BE2C (cell line): ENCODE measurements at regions not wholly inside any gene's neighbourhood (a gene's known extent, or its start where the extent isn't known, plus 50 kb on each side); places are given as distances from the start of the nearest gene placed in this dataset.

ENCODE experiments used
- DNase-seq: peaks from one replicate; pipeline ENCODE4 v3.0.0-alpha.2; 2020
- H3K27me3 ChIP-seq: fragments of 250-450 bp; sonication (Bioruptor Pico); 2 replicates; pipeline ENCODE4 v1.5.1; 2020; ENCODE audit warnings: mild to moderate bottlenecking
- H3K36me3 ChIP-seq: fragments of 250-450 bp; sonication (Bioruptor Pico); 2 replicates; pipeline ENCODE4 v1.5.1; 2020; ENCODE audit warnings: mild to moderate bottlenecking
- H3K4me1 ChIP-seq: fragments of 250-450 bp; sonication (Bioruptor Pico); 2 replicates; pipeline ENCODE4 v1.5.1; 2020
- H3K4me3 ChIP-seq: 2 replicates; pipeline ENCODE4 v1.5.1; 2011; ENCODE audit warnings: low read depth, low read length
- H3K9me3 ChIP-seq: fragments of 250-450 bp; sonication (Bioruptor Pico); 2 replicates; pipeline ENCODE4 v1.5.1; 2020
- CTCF ChIP-seq: IDR thresholded peaks from 2 replicates; pipeline ENCODE4 v1.5.1; 2012; ENCODE audit warnings: mild to moderate bottlenecking, low read depth, low read length

DNA sequence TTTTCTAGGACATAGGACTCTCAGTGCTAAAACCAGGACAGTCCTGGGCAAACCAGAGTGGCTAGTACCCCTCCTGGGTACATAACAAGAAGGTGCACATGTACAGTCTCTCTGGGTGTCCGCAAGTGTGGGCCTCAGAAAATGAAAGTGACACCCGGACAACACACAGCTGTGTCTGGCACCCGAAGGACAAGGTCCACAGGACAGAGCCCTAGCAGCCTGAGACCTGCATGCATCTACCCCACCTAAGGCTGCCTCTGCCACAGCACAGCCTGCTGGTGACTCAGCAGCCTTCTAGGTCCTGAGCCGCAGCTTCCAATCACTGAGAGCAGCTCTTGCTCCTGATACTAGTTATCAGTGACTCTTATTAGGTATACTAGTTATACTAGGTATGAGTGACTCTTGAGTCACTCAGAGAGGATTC is 784.1 kb upstream of the TBX3 start:
- DNase-seq: peak; percentile 55
- H3K4me1 ChIP-seq: peaks cover 4% of the 10 kb centered on the region; the same call in 1 of the 2 replicates
- no peaks in the 10 kb centered on the region for H3K36me3 ChIP-seq
- no peak overlapping the region for H3K4me3 ChIP-seq
- TF ChIP-seq CTCF: peak; percentile 69
- no peaks in the 10 kb centered on the region for H3K27me3 ChIP-seq
- H3K9me3 ChIP-seq: no peaks in the 10 kb centered on the region

- Histone ChIP-seq H3K9me3 (no peaks in the 10 kb centered on the region), H3K36me3 (no peaks in the 10 kb centered on the region), H3K27me3 (no peaks in the 10 kb centered on the region), H3K4me1 (peaks cover 4% of the 10 kb centered on the region; the same call in 1 of the 2 replicates), H3K4me3 (no peak overlapping the region)
- DNase-seq: no peak
- TF ChIP-seq CTCF: no peak
Measured at GRCh38 chr12:115467531-115467930, 783.6 kb upstream of the TBX3 start.

- TF ChIP-seq CTCF: no peak
- Histone ChIP-seq H3K36me3 (no peaks in the 10 kb centered on the region), H3K4me3 (no peak overlapping the region), H3K9me3 (no peaks in the 10 kb centered on the region), H3K27me3 (no peaks in the 10 kb centered on the region), H3K4me1 (peaks cover 4% of the 10 kb centered on the region; the same call in 1 of the 2 replicates)
- no peak for DNase-seq
Measured at GRCh38 chr12:115466076-115466475, 782.1 kb upstream of the TBX3 start.

- H3K4me1 ChIP-seq: peaks cover 4% of the 10 kb centered on the region; the same call in 1 of the 2 replicates
- no peaks in the 10 kb centered on the region for H3K36me3 ChIP-seq
- no peak for TF ChIP-seq CTCF
- no peaks in the 10 kb centered on the region for H3K9me3 ChIP-seq
- no peak overlapping the region for H3K4me3 ChIP-seq
- H3K27me3 ChIP-seq: no peaks in the 10 kb centered on the region
- no peak for DNase-seq
Measured at GRCh38 chr12:115464661-115465060, 780.7 kb upstream of the TBX3 start.

DNA sequence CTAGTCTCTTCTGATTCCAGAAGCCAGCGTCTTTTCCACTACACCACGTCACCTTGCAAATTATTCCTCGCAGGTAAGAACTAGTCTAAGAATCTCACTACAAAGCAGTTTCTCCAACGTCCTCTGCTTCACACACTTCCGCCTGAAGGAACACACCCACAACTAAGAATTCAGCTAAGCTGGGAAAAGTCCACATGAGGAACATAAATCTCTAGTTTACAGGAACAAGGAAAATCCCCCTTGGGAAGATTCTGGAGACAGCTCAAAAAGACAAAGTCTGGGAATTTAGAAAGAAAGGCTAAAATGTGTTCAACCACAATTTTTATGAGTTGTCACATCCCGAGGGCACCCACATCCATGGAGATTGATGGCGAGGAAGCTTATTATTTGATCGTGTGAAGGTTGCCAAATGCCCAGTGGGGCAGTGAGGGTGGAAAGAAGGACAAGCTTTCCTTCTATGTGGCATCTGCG is 780.2 kb upstream of the TBX3 start:
- Histone ChIP-seq H3K27me3 (no peaks in the 10 kb centered on the region), H3K36me3 (no peaks in the 10 kb centered on the region), H3K9me3 (no peaks in the 10 kb centered on the region), H3K4me1 (peaks cover 4% of the 10 kb centered on the region; the same call in 1 of the 2 replicates), H3K4me3 (no peak overlapping the region)
- no peak for TF ChIP-seq CTCF
- DNase-seq: no peak

DNA sequence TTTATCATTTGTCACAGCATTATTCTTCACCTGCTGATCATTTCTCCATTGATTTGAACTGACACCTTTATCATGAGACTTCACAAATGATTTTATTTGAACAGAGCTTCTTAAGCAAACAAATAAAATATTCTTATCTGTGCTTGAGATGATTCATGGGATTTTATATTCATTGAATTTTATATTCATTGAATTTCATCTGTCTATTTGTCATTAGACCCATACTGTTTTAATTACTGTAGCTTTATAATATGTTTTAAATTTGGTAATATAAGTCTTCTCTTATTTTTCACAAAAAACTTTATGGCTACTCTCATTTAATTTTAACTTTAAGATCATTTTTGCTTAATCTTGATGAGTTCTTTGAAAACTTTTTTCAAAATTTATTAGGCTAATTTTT is 777.4 kb upstream of the TBX3 start:
- H3K4me1 ChIP-seq: peaks cover 9% of the 10 kb centered on the region
- TF ChIP-seq CTCF: no peak
- DNase-seq: no peak

More for the DNA sequence above, 777.4 kb upstream of the TBX3 start:
- H3K27me3 ChIP-seq: no peaks in the 10 kb centered on the region
- no peak overlapping the region for H3K4me3 ChIP-seq
- H3K9me3 ChIP-seq: peaks cover 5% of the 10 kb centered on the region; the same call in 1 of the 2 replicates
- H3K36me3 ChIP-seq: no peaks in the 10 kb centered on the region
